HG03457 (cell line): ENCODE measurements at regions not wholly inside any gene's neighbourhood (a gene's known extent, or its start where the extent isn't known, plus 50 kb on each side); places are given as distances from the start of the nearest gene placed in this dataset.
"Not testable (repeated sequence)": the region's sequence is repeated elsewhere in the genome, so short reads cannot be mapped to it uniquely, and the experiment has no call there.

Source experiments
- ATAC-seq: cut with Tn5 transposase; IDR thresholded peaks from one replicate; pipeline ENCODE4 v1.9.1; 2021; ENCODE audit warnings: moderate number of reproducible peaks; ENCODE audit not compliant: unreplicated experiment

DNA sequence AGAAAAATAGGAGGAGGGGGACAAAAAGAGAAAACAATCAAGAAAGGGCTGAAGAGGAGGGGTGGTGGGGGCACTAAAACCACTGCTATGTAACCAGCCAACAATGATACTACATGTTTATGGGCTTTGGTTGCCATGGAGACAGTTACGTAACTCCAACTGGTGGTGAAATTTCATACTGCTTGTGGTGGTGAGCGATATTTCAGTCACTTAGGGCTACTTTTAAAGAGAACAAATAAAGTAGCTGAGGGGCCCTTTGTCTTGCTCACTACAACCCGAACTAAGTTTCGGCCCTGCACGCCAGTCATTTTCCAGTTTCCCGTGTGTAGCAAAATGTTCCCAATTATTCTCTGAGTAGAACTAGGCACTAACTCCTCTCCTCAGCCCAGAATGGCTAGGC lies 275.2 kb upstream of the EDA2R start:
- no peak for ATAC-seq

DNA sequence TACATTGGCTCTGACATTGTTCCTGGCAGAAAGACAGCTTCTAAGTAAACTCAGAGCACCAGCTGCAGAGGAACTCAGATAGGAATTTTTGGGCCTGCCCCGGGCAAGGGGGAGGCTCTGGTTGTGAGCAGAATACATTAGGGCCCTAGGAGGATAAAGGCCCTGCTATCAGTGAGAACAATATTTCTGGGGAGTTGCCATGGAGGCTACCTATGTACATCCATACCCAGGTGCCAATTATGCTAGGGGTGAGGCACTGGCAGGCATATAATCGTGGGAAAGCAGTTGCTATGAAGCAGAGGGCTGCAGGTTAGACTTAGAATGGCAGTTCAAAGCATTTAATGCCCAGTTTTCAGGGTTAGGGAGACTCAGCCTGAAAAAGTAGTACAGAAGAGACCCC lies 273.5 kb upstream of the EDA2R start:
- ATAC-seq: no peak

DNA sequence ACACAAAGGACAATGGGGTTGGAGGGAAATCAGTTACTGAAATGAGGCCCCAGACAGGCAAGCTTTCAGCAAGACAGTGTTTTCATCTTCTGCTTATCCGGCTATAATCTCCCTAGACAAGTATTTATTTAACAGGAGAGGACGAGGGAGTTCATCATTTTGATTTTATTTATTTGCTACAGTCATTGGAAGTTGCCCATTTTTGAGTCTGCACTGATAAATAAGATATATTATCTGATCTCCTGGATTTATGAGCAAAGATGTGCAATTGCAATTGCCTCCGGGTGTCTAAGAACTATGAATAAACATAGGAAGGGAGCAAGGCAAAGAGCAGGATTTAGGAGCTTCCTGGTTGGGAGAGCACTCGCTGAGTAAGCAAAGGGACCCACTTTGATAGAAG lies 263.2 kb upstream of the EDA2R start:
- no peak for ATAC-seq

DNA sequence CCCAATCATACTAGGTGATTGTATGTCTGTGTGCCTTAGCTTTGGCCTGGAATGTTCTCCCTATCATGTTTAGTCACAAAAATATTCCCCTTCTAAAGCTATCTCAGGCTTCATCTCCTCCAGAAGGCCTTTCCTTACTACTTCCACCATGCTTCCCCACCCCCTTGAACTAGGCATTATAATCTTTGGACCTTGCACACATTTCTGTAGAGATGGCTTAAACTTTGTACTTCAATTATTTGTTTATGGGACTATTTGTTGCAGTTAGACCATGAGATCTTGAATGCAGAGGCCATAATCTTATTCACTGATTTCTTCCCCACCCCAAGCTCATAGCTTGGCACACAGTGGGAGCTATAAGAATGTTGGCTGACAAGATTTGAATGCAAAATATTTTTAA lies 262.0 kb upstream of the EDA2R start:
- no peak for ATAC-seq

DNA sequence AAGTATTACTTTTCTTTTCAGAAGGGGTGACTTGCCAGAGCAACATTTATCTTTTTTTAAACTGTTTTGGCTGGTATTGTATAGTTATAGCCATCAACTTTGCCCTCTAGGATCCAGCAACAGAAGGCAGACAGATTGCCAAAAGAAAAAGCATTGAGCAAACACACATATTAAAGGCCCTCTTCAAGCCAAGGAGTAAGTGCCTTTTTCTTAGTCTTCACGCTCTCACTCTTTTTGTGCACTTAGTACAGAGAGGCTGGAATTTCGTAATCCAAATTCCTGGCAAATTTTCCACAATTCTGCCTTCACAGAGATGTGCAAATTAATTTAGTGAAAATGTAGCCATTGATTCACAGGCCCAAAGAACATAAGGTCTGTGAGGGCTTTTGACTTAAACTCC lies 253.1 kb upstream of the EDA2R start:
- no peak for ATAC-seq

DNA sequence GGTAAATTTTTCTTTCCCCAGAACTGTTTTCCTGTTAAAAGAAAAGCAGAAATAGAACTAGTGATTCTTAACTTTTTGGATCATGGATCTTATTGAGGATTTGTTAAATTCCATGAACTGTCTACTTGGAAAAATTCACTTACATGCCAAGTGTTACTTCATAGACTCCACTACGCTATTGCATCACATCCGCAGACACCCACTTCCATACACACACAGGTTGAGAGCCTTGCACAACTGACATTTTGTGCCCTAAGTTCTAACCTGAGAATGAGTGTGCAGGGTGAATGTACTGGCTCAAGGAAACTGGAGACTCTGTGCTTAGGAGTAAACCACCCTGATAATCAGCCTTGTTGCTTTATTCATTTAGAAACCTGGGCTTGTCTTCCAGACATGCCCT lies 250.5 kb upstream of the EDA2R start:
- ATAC-seq: no peak

DNA sequence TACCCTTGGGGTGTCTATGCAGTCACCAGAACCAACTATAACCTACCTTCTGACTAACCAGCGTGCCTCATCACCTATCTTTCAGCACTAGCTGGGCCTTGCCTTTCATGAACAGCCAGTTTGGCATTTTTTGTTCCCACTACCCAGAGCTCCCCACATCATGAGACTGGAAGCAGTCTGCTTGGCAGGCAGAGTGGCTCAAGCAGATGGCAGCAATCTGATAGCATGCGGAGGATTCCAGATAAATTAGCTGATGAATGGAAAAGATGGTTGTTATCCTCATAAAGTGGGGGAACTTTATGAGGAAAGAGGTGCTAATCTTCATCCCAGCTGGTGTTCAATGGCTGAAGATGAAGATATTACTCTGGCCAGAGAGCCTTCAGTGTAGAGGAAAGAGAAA lies 243.2 kb upstream of the EDA2R start:
- ATAC-seq: no peak

DNA sequence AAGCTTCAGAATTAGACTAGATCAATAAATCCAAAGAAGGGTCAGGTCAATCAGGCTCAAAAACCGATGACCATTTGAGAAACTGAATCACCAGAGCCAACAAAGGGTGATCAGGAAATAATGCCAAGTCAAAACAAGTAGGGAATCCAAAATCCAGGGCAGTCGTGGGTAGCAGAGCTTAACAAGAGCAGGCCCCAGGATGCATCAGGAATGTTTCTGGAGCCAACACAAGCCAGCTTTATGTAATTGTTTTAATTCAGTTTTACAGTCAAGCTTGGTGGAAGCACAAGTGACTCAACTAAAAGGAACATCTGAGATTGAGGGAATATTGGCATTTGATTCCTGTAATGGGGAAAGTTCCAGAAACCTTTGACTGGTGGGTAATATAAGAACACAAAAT lies 237.9 kb upstream of the EDA2R start:
- no peak for ATAC-seq

DNA sequence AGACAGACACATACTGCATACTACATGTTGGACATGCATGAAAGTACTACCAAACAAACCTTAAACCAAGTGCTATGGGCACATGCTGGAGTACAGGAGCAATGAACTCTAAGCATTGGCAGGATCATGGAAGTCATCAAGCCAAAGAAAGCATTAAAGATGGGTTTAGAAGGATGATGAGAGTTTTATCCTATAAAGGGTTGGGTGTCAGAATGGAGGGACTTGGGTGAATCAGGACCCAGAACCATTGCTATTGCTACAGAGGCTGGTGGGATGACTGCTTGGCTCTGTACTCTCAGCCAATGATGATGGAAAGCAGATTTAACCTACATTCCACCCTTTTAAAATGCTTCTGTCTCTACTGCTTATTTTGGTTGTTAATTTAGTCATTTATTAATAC lies 233.9 kb upstream of the EDA2R start:
- no peak for ATAC-seq

DNA sequence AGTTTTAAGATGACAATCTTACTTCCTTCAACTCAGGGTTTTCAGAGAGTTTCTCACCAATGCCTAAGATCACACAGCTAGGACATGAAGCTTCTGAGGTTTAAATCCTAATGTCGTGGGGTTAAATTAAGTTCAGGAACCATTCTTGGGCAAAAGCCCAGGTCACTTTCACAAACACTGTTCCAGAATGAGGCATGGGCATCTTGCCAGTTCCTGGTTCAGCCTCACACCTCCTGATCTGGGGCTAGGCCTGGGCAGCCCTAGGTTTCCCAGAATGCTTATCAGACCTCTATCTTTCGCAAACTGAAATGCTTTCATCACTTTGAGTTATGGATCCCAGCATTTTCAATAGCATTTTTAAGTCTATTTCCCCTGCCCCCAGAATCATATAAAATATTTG lies 224.8 kb upstream of the EDA2R start:
- ATAC-seq: no peak

DNA sequence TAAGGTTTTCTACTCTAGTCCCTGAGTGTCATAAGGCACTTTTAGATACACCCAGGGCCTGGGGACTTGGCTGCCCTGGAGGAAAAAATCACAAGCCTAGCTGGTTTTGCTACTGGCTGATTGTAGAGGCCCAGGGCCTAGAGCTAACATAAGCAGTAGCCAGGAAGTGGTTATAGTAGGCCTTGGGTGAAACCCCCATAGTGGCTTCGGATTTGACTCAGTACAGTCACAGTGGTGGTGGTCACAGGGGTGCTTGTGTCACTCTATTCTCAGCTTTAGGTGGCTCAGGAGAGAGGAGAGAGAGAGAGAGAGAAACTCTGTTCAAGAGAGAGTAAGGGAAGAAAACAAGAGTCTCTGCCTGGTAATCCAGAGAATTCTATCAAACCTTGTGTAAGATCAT lies 194.5 kb upstream of the EDA2R start:
- ATAC-seq: peak; percentile 67

DNA sequence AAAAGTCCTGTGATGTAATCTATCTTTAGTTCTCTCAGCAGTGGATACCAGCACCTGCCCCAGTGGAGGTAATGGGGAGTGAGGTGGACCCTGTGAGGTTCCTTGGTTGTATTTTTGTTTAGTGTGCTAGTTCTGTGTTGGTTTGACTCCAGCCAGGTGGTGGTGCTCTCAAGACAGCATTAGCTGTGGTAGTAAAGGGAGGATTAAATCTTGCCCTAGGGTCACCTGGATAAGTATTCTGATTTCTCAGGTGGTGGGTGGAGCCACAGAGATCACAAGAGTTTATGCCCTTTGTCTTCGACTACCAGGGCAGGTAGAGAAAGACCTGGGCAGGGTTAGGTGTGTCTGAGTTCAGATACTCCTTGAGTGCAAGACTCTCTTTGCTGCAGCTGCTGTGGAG lies 176.3 kb upstream of the EDA2R start:
- ATAC-seq: no peak

DNA sequence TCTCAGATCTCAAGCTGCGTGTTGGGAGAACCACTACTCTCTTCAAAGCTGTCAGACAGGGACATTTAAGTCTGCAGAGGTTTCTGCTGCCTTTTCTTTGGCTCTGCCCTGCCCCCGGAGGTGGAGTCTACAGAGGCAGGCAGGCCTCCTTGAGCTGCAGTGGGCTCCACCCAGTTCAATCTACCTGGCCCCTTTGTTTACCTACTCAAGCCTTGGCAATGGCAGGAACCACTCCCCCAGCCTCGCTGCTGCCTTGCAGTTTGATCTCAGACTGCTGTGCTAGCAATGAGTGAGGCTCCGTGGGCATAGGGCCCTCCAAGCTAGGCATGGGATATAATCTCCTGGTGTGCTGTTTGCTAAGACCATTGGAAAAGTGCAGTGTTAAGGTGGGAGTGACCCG lies 155.6 kb upstream of the EDA2R start:
- ATAC-seq: not testable (repeated sequence)

DNA sequence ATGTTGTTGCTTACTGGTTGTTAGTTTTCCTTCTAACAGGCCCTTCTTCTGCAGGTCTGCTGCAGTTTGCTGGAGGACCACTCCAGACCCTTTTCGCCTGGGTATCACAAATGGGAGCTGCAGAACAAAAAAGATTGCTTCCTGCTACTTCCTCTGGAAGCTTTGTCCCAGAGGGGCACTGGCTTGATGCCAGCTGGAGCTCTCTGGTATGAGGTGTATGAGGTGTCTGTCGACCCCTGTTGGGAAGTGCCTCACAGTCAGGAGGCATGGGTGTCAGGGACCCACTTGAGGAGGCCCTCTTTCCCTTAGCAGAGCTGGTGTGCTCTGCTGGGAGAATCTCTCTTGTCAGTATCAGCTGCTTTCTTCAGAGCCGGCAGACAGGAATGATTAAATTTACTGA lies 127.4 kb upstream of the EDA2R start:
- ATAC-seq: no peak

DNA sequence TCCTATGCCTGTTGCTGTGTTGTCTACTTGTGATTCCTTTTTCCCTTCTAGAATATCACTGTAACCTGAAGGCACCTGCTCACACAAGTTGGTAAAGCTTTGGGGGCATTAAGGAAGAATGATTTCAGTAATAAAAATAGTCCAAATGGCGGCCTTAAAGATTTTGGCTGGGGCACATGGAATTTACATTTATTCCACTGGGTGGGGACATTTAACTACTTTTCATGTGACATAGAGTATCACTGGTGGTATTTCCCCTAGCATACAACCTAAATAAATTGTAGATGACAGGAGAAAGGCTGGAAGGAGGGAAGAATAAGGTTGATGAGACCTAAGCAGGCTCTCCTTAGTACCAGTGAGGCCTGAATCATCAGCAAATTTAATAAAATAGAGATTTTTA lies 121.8 kb upstream of the EDA2R start:
- no peak for ATAC-seq

DNA sequence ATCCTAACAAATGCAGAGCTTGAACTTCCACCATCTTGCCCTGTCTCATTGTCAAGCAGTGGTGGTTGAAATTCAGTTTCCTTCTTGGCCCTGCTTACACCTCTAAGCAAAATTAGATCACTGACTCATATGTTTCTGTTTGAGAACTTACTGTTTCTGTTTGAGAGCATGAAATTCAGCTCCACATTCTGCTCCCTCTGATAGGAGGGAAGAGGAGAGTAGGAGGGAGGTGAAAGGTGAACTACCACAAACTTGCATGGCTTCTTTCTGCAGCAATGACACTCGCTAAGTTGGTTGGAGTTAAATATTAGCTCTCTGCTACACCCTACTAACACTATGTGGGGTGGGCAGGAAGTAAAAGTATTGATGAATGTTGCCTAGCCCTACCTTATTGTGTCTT lies 117.8 kb upstream of the EDA2R start:
- ATAC-seq: no peak

DNA sequence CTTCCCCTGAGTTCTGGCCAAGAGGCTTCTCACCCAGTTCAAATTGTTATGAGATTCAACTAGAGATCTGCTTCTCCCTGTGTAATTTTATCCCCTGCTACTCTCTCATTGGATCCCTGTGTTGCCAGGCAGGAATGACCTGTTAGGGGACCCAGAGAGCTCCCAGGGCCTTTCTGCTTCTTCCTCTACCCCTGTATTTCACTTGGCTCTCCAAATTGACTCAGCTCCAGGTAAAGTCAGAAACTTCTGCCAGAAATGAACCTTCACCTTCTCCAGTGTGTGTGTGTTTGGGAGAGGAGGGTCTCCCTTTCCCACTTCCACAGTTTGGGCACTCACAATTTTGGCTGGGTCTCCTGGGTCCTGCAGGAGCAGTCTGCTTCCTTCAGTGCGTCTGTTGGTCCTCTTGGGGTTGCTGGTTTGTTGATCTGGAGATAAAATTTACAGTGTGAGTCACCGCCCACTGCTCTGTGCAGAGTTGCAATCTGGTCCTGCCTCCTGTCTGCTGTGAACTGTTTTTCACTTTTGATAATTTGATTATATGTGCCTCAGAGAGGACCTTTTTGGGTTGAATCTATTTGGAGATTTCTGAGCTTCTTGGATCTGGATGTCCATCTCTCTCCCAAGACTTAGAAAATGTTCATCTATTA lies 112.4 kb upstream of the EDA2R start:
- no peak for ATAC-seq

DNA sequence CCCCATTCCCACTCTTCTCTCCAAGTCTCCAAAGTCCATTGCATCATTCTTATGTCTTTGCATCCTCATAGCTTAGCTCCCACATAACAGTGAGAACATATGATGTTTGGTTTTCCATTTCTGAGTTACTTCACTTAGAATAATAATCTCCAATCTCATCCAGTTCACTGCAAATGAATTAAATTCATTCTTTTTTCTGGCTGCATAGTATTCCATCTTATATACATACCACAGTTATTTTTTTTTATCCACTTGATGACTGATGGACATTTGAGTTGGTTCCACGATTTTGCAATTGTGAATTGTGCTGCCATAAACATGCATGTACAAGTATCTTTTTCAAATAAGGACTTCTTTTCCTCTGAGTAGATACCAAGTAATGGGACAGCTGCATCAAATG lies 105.6 kb upstream of the EDA2R start:
- ATAC-seq: not testable (repeated sequence)

DNA sequence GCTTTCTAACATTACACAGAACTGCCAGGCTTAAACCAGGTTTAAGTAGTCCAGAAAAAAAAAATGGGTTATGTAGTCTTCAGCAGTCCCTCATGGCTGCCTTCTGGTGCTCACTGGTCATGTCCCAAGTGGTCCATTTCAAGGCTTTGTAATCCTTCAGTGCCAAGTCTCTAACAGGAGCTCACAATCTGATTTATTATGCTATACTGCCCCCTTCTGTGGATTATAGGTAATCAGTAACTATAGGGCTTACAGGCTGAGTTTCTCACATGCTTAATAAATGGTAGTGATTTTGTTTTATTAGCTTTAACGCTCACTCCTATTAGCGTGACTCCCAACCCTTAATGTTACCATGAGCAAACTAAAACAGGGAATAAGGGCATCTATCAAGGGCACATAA lies 92.5 kb upstream of the EDA2R start:
- no peak for ATAC-seq

DNA sequence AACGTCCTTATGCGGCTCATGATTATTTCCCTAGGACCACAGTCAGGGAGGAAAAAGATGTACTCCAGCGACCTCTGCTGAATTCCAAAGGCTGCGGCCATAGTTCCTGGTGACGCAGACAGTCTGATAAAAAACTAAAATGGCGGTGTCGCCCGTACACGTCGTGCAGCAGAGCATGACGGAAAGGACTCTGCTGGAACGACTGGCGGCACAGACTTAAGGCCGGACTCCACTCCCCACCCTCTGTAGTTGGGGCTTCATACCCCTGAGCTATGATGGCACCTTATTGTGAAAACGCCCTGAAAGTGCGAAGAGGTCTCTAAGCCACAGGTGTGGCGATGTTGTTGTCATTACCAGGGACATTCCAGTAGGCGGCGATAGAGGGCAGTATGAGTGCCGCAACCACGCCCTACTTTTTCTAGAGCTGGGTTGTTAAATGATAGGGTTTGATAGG lies 90.0 kb upstream of the EDA2R start:
- peak; percentile 59 for ATAC-seq

DNA sequence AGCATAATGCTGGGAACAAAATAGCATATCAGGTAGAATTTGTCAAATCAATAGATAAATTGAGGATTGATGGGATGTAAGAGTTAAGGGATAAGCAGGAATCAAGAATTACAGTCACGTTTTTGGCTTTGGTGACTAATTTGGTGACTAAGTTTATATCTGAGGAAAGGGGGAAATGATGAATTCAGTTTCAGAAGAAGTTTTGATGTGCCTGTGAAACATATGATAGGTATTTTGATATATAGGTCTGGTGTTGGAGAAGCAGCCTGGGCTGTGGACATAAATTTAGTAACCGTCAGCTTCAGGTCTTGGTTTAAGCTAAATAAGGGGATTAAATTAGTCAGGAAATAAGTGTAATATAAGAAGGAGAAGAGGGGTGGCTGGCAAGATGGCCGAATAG lies 79.0 kb upstream of the EDA2R start:
- no peak for ATAC-seq

DNA sequence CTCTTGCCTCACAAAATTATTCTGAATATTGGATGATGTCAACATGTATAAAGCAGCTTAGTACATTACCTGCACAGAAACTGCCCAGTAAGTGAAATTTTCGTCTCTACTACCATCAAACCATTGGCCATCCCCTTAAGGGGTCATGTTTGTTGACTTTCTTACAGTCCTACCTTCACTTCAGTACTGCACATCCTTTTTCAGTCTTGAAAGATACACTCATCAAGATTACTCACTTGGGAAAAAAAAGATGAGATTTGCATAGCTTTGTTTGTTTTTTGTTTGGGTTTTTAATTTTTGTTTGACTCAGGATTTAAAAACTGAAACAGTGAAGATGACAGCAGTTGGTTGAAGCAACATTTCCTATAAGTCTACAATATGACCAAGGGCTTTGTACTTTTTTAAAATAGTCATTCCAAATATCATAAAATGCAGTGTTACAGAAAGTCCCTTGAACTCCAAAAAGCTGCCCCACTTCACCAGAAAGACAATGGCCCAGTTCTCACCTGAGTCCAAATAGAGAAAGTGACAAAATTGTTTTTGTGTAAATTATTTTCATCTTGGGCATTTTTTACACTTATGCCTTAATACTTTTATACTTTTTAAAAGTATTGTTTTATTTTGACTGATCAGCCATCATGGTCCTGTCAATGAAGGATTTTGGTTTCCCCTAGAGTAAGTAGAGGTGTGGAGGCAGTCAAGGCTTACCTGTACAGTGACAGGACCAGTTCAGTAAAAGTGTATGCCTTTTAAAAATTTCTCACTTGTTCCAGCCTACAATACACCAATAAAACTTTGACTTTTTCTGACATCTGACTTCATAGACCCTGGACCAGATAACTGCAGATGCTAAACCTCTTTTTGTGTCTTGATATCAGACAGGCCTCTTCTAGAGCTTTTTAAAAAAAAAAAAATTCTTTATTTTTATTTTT lies 59.7 kb upstream of the EDA2R start:
- no peak for ATAC-seq
